Stromal cell of bone marrow (primary cell): ENCODE measurements at regions not wholly inside any gene's neighbourhood (a gene's known extent, or its start where the extent isn't known, plus 50 kb on each side); places are given as distances from the start of the nearest gene placed in this dataset.

Experiments used
- DNase-seq: peaks from one replicate; pipeline ENCODE4 v3.0.0-alpha.2; 2012; ENCODE audit warnings: low read depth

DNA sequence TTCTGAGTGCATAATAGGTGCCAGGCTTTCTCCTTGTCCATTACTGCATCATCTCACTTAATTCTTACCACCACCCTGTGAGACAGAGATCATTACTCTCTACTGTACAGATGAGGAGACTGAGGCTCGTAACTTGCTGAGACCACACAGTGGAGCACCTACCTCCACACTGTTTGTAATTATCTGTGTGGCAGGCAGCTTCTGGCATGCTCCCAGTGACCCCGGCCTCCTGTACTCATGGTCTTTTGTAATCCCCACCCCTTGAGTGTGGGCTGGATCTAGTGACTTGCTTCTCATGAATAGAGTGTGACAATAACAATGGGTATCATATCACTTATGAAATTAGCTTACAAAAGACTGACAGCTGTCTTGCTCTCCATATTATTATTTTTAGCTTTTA, 407.3 kb downstream of the MATN1 start:
- no peak for DNase-seq

DNA sequence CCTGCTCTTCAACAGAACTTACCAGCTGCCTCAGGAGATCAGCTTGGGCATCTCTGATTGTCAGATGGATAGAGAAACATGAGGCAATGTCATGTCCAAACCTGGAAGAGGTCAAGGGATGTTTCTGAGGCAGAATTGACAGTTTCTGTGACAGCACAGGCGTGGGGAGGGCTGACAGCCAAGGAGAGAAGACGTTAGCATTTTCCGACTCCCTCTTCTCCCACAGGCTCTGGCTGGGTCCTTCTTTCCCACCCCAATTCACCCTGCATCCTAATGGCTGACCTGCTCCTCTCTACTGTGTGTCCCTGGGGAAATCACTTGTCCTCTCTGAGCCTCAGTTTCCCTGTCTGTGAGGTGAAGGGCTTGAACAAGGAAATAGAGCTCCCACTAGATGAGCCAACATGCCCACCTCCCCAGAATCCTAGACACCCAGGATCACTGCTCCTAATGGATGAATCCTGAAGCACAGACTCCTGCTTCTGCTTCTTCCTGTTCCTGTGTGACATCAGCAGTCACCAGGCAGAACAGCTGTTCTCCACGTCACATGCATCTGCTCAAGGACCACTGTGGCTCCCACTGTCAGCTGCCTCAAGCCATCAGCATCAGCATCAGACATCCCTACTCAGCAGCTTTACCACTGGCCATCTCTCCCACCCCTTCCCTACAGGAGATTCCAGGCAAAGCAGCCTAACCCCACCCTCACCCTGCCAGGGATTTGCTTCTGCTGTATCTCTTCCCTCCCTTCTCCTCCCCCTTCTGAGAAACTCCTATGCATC, 408.0 kb downstream of the MATN1 start:
- no peak for DNase-seq

DNA sequence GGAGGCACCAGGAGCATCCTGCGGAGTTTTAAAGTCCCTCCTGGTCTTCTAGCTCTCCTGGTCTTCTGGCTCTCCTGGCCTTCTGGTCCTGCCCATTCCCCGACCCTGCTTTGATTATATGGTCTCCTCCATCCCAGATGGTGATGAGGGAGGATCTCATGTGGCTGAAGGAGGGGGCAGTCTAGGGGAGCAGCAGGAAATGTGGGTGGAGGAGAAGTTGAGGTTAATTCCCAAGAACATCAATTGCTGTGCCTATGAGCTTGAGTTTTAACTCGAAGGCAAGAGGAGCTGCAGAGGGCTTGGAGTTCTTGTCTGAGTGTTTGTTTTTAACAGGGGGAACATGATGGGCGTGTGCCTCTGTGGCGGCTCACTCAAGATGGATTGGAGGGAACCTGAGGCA, 408.8 kb downstream of the MATN1 start:
- no peak for DNase-seq

DNA sequence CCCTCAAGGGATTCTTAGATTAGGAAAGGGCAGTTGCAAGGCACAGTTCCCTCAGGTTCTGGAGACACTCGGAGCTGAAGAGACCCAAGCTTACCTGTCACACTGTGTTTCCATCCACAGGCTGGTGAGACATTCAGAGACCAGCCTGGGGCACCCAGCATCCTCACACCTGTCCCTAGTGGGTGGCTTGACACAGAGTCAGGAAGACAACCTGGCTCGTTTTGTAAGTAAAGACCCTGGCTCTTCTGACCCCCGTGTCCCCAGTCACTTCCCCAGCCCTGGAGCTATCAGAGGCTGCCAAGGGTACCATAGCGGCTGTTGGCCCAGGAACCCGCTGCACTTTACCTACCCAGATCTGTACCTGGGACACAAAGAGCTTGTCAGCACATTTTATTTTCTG, 409.8 kb downstream of the MATN1 start:
- DNase-seq: no peak

DNA sequence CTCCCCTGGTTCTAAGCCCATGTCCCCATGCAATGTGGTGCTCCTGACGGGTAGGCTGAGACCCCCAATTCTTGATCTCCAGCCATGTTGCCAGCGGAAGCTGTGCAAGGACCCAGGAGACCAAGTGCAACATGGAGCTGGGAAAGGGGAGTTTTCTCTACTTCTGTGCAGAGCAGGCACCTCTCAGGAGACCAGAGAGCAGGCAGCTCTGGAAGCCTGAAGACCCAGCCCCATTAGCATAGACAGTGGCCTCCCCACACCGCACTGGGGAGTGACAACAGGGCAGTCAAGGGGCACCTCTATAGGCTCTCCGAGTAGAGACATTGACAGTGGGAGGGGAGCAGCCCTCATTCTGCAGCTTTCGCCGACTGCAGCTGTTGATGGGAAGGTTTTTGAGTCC, 410.2 kb downstream of the MATN1 start:
- DNase-seq: no peak

DNA sequence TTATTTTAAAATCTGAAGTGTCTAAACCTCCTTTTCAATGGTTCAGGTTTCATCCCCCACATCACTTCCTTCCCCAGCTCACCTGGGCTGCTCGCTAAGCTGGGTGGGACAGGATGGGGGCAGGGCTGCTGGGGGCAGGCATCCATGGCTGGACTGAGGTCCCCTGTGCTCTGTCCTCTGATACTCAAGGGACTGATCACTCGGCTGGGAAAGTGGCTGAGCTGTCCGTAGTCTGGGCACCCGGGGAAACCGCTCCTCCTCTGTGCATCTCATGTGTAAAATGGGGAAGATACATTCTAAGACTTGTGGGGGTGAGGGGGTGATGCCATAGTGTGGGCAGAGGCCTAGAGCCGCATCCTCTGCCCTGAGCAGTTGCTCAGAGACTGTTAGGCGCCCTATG, 411.2 kb downstream of the MATN1 start:
- DNase-seq: no peak

DNA sequence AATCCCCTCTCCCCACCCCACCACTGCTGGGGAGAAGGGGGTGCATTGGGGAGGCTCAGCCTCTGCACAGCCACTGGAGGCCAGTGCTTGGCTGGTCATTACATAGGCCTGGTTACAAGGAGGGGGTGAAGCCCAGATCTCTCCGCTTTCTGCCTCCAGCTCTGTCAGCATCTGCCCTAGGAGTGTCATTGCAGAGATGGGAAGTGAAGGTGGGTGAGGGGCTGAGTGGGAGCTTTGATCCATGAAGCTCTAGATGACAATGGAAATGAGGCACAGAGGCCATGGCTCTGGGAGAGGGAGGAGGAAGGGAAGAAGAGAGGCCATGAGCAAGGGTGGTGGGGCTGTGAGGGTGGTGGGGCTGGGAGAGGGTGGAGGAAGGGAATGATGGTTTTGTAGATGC, 411.6 kb downstream of the MATN1 start:
- no peak for DNase-seq

DNA sequence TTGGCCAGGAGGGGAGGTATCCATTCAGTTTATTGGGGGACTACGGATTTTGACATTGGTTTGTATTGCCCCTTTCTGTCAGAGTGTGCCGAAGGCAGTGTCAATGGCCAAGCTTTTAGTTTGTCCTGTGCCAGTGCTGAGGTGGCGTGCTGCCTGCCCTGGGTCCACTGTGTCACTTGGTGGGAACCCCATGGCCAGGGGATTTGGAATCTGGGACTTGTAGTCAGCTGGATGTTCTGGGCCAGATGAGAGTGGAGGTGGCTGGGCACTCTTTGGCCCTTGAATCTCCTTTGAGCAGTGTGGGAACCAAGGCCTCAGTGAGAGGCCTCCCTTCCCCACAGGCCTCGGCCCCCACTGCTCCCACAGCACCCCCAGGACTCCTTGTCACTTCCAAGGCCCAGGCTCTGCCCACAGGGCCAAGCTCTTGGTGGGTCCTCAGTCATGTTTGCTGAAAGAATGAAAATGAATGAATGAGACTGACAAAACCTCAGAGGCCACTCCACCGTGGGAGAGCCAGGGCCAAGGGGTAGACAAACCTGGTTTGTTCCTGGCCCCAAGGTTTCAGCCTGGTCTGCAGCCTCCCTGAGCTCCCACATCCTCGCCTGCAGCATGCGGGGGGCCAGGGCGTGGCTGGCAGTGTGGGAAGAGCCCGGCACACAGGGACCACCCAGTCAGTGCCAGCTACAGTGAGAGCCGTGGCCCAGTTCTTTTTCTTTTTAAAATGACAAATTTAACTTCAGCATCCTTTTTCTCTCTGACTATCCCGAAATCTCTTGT, 412.2 kb downstream of the MATN1 start:
- no peak for DNase-seq

DNA sequence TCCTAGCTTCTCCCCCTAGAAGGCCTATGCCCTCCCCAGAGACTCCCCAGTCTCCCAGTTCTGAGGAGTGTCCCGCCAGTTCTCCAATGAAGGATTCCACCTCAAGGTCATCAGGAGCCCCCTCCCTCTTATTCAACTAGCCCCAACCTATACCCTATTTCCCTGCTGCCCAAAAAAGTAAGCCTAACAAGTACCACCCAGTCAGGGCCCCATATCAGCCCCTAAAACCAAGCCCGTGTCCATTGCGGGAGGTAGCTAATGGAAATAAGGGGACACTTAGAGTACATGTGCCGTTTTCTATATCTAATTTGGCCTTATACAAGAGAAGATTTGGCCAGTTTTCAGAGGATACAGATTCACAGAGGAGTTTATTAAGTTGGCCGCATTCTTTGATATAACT, 416.2 kb downstream of the MATN1 start:
- DNase-seq: no peak

DNA sequence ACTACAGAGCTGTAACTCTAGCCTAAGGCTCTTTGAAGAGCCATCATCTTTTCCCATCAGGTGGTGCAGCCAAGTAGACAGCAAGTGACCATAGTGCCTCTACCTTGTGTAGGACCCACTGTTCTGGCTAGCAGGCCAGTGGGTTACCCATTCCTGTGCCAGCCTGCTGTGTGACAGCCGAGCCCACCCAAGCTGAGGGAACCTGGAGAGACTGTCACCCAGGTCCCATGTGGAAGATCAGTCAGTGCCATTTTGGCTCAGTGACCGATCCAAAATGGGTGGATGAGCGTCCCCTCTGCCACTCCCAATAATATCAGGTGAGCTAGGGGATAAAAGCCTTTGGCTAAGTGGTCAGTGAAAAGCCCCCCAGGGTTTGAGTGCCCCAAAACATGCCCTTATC, 417.9 kb downstream of the MATN1 start:
- no peak for DNase-seq

DNA sequence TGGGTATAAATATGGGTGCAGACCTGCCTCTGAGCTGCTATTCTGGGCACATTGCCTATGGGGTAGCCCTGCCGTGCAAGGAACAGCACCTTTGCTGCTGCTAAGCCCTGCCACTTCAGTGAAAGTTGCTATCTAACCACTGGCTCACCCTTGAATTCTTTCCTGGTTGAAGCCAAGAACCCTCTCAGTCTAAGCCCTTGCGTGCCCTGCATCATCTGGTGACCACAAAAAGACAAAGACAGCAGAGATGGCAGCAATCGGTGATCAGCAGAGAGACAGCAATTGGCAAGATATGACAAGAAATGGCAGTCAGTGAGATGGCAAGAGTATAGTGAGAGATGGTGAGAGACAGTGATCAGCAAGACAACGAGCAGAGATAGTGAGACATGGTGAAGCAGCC, 418.3 kb downstream of the MATN1 start:
- no peak for DNase-seq

DNA sequence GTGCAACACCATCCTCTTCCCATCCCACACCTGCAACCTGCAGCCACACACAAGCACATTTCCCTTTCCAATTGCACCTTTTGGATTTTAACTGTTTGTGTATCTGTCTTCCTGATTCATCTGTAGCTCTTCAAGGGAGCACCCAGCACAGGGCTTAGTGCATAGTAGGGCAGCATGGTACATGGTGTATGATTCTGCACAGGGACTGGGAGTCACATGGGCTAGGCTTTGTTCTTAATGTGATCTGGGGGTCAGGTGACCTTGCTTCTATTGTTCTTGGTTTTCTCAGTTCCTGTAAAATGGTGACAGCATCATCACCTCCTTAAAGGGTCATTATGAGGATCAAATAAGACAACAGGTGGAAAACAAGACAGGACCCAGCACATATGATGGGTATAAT, 419.3 kb downstream of the MATN1 start:
- no peak for DNase-seq

DNA sequence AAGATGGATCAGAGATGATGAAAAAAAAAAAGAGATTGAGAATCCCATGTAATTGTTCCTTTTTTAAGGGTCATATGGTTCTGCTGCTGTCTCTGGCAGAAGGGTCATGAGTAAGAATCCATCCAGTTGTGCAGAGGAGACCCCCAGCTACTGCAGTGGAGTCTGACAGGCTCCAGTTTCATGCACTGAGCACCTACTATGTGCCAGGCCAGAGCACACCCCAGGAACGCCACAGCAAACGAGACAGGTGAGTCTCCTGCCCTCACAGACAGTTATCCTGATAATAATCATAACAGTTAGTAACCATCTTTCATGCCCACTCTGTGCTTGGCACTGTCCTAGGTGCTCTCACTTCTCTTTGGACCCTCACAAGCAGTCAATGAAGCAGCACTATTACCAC, 420.0 kb downstream of the MATN1 start:
- DNase-seq: no peak

DNA sequence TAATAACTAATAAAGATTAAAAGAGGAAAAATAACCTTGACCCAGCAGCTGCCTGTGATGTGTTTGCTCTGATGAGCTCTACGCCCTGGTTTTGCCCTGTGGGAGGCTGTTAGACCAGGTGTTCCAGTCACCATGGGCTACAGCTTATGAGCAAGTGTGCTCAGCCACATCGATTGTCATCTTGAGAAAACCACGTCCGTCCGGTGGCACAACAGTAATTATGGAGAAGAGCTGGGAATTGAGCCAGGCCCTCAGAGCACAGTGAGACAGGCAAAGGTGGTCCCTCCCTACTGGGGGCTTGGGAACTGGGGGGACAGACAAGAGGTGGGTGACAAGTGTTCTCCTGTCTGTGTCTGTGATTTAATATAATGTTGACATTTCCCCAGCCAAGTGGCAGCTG, 420.5 kb downstream of the MATN1 start:
- no peak for DNase-seq

DNA sequence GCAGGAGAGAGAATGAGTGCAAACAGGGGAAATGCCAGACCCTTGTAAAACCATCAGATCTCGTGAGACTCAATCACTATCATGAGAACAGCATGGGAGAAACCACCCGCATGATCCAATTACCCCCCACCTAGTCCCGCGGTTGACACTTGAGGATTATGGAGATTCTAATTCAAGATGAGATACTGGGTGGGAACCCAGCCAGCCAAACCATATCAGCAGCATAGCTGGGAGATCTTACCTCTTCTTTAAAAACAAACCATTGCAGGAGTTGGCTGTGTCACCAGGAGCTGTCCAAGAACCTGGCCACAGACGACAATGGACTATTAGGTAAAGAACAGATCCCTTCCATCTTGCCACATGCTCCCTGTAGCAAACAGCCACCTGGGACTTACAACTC, 422.7 kb downstream of the MATN1 start:
- DNase-seq: no peak

DNA sequence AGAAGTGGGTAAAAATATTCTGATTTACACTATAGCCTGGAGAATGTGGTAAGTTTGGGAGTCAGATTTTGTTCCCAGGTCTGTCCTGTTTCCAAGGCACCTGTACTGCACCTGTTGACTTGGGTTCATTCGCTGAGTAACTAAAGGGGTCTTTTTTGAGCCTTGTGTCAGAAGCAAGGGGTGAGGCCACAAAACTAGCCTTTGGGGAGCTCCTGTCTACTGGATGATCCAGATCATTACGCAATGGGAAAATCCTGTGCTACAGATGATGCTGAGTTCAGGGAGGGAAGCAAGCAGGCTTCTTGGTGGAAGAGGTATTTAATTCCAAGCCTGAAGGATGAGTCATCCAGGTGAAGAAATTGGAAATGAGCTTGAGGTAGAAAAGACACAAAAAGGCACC, 424.0 kb downstream of the MATN1 start:
- no peak for DNase-seq

DNA sequence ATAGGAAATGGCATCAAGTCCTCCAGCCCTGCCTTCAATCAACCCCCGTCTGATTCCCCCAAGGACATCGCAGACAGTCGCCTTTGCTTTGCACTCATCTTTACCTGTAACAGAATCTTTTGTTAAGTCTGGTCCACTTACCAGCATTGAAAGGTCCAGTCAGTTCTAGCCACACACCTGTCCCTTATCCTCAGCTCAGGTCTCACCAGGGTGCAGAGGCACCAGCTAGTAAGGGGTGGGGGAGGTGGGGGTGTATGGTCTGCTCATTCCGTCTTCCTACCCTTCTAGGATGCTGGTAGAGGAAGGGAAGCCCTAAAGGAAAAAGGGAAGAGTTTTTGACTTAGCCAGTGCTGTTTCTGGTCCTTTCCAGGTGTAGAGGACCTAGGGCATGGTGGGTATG, 427.7 kb downstream of the MATN1 start:
- no peak for DNase-seq

DNA sequence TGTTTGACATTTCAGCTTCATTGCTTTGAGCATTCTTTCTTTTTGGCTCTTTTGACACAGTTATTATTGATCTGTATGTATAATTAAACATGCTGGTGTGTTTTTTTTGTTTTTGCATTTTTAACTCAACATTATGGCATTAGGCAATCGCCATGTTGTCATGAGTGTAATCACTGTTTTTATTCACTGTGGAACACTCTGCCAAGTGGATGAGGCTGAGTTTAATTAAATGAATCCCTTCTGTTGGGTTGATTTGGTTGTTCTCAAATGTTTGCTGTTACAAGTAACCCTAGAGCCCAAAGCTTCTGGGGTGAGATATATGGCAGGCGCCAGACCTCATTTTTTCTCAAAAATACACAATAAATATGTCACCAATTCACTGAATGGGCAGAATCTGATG, 428.1 kb downstream of the MATN1 start:
- DNase-seq: no peak

DNA sequence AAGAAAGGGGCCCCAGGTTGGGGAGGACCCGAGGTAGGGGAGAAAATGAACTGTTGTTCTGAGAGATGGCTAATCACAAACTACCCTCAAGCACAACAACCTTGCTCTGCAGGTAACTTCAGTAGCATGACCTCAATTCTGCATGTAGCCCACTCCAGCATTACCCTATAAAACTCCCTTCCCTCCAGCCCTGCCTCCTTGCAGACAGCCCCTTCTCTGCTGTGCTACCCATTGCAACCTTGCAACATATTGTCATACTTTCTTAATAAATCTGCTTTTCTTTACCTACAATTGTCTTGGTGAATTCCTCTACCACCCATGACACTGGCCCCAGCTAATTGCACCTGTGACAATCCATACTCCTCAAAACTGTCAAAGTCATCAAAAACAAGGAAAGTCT, 428.9 kb downstream of the MATN1 start:
- no peak for DNase-seq

DNA sequence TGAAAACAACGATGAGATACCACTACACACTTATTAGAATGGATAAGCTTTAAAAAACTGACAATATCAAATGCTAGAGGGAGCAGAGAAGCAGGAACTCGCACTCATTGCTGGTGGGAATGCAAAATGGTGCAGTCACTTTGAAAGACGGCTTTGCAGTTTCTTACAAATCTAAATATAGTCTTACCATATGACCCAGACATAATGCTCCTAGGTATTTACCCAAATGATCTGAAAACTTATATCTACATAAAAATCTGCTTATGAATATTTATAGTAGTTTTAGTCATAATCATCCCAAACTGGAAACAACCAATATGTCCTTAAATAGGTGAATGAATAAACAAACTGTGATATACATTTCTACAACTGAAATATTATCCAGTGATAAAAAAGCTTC, 430.9 kb downstream of the MATN1 start:
- DNase-seq: no peak

DNA sequence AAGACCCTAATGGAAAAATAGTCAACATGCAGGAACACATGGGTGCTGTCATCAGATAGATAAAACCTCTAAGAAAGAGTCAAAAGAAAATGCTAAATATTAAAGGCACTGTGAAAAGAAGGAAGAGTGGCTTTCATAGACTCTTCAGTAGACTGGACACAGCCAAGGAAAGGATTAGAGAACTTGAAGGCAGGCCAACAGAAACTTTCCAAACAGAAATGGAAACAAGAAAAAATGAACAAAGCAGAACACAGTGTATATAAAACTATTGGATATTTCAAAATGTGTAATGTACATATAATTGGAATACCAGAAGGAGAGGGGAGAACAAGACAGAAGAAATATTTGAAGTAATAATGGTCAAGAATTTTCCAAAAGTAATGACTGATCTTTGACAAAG, 431.9 kb downstream of the MATN1 start:
- no peak for DNase-seq

DNA sequence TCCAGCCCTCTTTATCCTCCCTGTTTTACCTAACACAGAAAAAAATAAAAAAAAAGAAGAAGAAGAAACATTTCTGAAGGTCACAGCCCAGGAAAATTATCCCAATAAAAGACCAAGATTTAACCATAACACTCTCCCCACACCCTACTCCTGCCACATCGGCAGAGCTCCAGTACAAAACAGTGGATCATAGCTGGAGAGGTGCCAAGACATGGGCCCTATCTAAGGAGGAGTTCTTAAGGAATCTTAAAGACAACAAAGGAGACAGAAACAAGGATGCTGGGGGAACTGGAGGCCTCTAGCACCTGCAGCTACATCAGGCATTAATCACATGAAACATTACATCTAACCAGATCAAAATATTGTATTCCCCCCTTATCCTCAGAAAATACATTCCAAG, 432.8 kb downstream of the MATN1 start:
- no peak for DNase-seq

DNA sequence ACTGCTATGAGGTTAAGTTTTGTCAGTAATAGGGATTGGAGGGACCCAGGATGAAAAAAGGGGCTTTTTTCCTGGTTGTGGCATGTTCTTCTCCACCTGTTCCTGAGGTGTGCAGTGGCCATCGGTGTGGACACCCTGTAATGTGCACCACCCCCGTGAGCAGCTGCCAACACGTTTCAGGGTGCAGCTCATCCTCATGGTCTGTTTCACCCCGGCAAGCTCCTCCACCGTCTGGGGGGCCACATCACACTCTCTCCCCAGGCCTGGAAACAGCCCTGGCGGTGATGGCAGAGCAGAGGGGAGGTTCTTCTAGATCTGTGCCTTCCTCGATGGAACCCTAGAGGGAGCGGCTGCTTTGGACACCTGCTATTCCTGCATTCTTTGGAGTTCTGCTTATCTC, 435.4 kb downstream of the MATN1 start:
- DNase-seq: no peak
